Epithelial cell of esophagus (primary cell): ENCODE measurements at regions not wholly inside any gene's neighbourhood (a gene's known extent, or its start where the extent isn't known, plus 50 kb on each side); places are given as distances from the start of the nearest gene placed in this dataset.
"Not testable (repeated sequence)": the region's sequence is repeated elsewhere in the genome, so short reads cannot be mapped to it uniquely, and the experiment has no call there.

ENCODE experiments used
- DNase-seq: peaks from one replicate; pipeline ENCODE4 v3.0.0; 2010; ENCODE audit warnings: low read depth
- H3K4me3 ChIP-seq: 2 replicates; pipeline ENCODE4 v1.5.1; 2011; ENCODE audit warnings: mild to moderate bottlenecking, low read length, control low read depth
- CTCF ChIP-seq: IDR thresholded peaks from 2 replicates; pipeline ENCODE4 v1.5.1; 2011; ENCODE audit warnings: low read depth, mild to moderate bottlenecking, low read length, control low read depth, inconsistent platforms; ENCODE audit not compliant: insufficient read depth; ENCODE audit errors: missing control alignments

DNA sequence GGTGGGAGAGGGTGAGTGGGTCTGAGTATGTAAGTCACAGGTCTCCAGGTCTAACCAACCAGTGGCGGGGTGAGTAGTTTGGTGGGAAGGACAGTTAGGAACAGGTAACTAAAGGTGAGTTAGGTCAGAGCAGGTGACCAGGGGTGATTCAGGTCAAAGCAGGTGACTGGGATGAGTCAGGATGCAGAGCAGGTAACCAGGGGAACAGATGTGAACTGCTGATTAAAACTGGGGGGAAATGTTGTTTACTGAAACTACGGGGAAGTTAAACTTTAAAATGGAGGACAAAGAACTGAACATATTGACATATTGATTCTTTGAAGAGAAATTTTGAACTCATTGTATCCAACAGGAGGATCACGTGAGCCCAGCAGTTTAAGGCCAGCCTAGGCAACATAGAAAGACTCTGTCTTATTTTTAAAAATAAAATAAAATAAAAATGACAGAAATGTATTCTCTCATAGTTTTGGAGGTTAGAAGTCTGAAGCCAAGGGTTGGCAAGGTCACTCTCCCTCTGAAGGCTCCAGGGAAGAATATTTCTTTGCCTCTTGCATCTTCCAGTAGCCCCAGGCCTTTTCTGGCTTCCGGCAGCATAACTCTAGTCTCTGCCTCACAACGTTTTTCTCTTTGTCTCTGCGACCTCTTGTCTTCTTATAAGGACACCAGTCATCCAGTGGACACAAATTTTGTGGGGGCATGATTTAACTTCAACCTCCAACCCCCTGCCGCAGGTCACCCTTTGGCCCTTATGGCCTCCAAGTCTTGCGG, 64.3 kb upstream of the TINAGL1 start:
- no peak for DNase-seq
- H3K4me3 ChIP-seq: no peak overlapping the region
- TF ChIP-seq CTCF: no peak

DNA sequence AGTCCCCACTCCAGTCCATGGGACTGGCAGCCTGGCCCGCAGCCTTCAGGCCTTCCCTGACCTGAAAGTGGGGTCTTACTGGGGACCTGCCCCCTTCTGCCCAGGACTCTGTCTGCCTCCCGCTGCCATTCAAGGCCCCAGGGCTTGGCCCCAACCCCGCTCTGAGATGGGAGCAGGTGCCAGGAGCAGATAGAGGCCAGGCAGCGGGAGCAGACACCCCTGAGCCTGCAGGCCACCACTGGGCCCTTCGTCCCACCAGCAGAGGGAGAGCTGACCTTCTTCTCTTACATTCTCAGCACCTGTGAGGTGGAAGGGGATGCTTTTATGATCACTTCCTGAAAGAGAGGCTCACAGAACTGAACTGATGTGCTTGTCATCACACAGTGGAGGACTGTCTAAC, 62.2 kb upstream of the TINAGL1 start:
- no peak for TF ChIP-seq CTCF
- DNase-seq: no peak
- no peak overlapping the region for H3K4me3 ChIP-seq

GRCh38 chr1:31515056-31515775, 61.1 kb upstream of the TINAGL1 start:
- no peak for TF ChIP-seq CTCF
- DNase-seq: peak; percentile 39

GRCh38 chr1:31515936-31516335, 60.4 kb upstream of the TINAGL1 start:
- no peak for DNase-seq
- no peak for TF ChIP-seq CTCF
- no peak overlapping the region for H3K4me3 ChIP-seq

More at GRCh38 chr1:31515056-31515775, 61.1 kb upstream of the TINAGL1 start:
- no peak overlapping the region for H3K4me3 ChIP-seq

- TF ChIP-seq CTCF: no peak
- DNase-seq: no peak
- H3K4me3 ChIP-seq: no peak overlapping the region
Observed at GRCh38 chr1:31517301-31517700, 59.0 kb upstream of the TINAGL1 start.

GRCh38 chr1:31517986-31518385, 58.3 kb upstream of the TINAGL1 start:
- peak; percentile 56 for DNase-seq
- not testable (repeated sequence) for H3K4me3 ChIP-seq

- no peak for TF ChIP-seq CTCF
- H3K4me3 ChIP-seq: no peak overlapping the region
- DNase-seq: peak; percentile 30
Observed at GRCh38 chr1:31521761-31522555, 54.4 kb upstream of the TINAGL1 start.
